ENCODE measurements at regions not wholly inside any gene's neighbourhood (a gene's known extent, or its start where the extent isn't known, plus 50 kb on each side); places are given as distances from the start of the nearest gene placed in this dataset.

GRCh38 chr7:1336509-1336908 lies 103.8 kb downstream of the UNCX start:
- TF ChIP-seq, protein P1, sequence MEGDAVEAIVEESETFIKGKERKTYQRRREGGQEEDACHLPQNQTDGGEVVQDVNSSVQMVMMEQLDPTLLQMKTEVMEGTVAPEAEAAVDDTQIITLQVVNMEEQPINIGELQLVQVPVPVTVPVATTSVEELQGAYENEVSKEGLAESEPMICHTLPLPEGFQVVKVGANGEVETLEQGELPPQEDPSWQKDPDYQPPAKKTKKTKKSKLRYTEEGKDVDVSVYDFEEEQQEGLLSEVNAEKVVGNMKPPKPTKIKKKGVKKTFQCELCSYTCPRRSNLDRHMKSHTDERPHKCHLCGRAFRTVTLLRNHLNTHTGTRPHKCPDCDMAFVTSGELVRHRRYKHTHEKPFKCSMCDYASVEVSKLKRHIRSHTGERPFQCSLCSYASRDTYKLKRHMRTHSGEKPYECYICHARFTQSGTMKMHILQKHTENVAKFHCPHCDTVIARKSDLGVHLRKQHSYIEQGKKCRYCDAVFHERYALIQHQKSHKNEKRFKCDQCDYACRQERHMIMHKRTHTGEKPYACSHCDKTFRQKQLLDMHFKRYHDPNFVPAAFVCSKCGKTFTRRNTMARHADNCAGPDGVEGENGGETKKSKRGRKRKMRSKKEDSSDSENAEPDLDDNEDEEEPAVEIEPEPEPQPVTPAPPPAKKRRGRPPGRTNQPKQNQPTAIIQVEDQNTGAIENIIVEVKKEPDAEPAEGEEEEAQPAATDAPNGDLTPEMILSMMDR (IDR thresholded peaks at IDR 0.05) = no peak

- TF ChIP-seq, protein P1 (IDR thresholded peaks at IDR 0.05) = no peak
Measured at GRCh38 chr7:1339611-1340010, 106.9 kb downstream of the UNCX start.

- TF ChIP-seq, protein P1 (IDR thresholded peaks at IDR 0.05) = no peak
Measured at GRCh38 chr7:1340031-1340430, 107.4 kb downstream of the UNCX start.

DNA sequence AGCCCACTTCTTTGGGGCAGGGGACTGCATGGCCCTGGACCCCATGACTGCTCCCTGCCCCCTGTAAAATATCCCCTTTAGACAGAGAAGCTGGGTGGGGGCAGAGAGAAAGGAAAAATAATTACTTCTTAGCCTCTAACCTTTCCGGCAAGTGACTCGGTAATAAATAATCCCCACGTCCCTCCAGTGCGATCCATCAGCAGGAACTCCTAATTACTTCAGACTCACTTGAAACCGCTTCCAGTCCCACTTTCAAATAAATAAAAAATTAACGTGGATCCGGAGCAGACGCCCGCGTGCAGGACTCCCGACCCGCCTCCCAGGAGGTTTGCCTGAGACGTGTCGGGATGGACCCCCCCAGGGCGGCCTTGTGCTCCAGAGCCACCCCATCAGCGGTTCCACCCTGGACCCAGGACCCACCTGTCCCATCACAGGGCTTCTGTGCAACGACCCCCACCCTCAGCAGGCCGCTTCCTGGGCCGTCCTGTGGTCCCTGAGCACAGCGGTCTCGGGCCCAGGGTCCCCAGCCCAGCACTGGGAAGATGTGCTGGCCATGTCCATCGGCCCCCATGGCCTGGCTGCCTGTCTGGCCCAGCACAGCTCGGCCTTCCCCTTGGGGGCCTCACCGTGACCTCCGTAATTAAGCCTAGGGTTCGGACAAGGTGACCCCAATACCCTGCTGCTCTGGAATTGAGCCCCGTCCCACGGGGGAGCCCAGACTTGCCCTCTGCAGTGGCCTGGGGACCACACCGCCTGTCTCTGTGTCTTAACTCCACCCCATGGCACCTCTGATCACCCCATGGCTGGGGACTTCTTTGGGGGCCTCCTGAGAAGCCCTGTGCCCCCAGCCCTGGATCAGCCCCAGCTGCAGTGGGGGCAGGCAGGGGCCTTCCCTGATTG lies 108.0 kb downstream of the UNCX start:
- TF ChIP-seq, protein P1 (IDR thresholded peaks at IDR 0.05) = no peak

- TF ChIP-seq, protein P1 (IDR thresholded peaks at IDR 0.05) = no peak
Measured at GRCh38 chr7:1341361-1342089, 108.9 kb downstream of the UNCX start.

GRCh38 chr7:1342090-1342640 lies 109.5 kb downstream of the UNCX start:
- TF ChIP-seq, protein P1 (IDR thresholded peaks at IDR 0.05) = no peak

DNA sequence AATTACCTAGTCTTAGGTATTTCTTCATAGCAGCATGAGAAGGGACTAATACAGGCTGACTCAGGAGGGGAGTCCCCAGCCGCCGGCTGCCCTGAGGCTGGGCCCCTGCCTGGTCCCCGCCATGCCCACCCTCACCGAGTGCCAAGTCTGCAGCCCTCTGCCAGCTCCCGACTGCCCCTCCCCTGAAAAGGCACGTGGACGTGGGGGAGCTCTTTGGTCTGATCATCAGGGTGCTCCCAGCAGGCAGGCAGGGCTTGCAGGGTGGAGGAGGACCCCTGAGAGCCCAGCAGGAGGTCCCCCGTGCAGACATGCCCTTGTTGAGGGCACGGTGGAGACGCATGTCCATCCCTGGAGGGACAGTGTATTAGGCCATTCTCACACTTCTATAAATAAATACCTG lies 110.9 kb downstream of the UNCX start:
- TF ChIP-seq, protein P1 (IDR thresholded peaks at IDR 0.05) = no peak

Measured in LNCAP (cell line).